Nephron (organoid): ENCODE measurements at regions not wholly inside any gene's neighbourhood (a gene's known extent, or its start where the extent isn't known, plus 50 kb on each side); places are given as distances from the start of the nearest gene placed in this dataset.

ENCODE experiments used
- H3K27ac Mint-ChIP-seq, 3 experiments: 2 replicates each; pipeline ENCODE4 v1.8.0; 2020; ENCODE audit warnings: mixed read lengths in 3 of 3, mild to moderate bottlenecking in 2 of 3, moderate library complexity in 1 of 3
- H3K27me3 Mint-ChIP-seq: 2 replicates; pipeline ENCODE4 v1.8.0; 2021; ENCODE audit warnings: low read depth, mild to moderate bottlenecking, moderate library complexity, mixed read lengths
- H3K36me3 Mint-ChIP-seq: 2 replicates; pipeline ENCODE4 v1.8.0; 2020; ENCODE audit warnings: low read depth, mixed read lengths
- H3K4me1 Mint-ChIP-seq: 2 replicates; pipeline ENCODE4 v1.8.0; 2020; ENCODE audit warnings: mixed read lengths
- H3K4me3 Mint-ChIP-seq, 3 experiments: 2 replicates each; pipeline ENCODE4 v1.8.0; 2020; ENCODE audit warnings: mild to moderate bottlenecking in 3 of 3, mixed read lengths in 3 of 3, moderate library complexity in 2 of 3
- H3K9me3 Mint-ChIP-seq: 2 replicates; pipeline ENCODE4 v1.8.0; 2020; ENCODE audit warnings: mixed read lengths
- CTCF ChIP-seq, 3 experiments: fragments of 200-600 bp; sonication (generic); IDR thresholded peaks; one replicate each; pipeline ENCODE4 v1.5.0; 2021; ENCODE audit warnings: antibody characterized with exemption in 3 of 3; ENCODE audit not compliant: unreplicated experiment in 3 of 3

GRCh38 chr14:87067061-87067460, 925.9 kb downstream of the GALC start:
- peak overlapping the region; percentile 23 to 57 (median 26) for H3K27ac Mint-ChIP-seq
- H3K27me3 Mint-ChIP-seq: no peaks in the 10 kb centered on the region
- no peaks in the 10 kb centered on the region for H3K36me3 Mint-ChIP-seq
- H3K4me3 Mint-ChIP-seq: no peak overlapping the region
- no peak for TF ChIP-seq CTCF (IDR thresholded peaks at IDR 0.05; ENCODE audit: unreplicated experiment in 3 of 3)
- no peaks in the 10 kb centered on the region for H3K9me3 Mint-ChIP-seq
- peaks cover 18% of the 10 kb centered on the region for H3K4me1 Mint-ChIP-seq

- Mint-ChIP-seq H3K27ac (peak overlapping the region; percentile 23 to 57 (median 26)), H3K4me3 (no peak overlapping the region), H3K4me1 (peaks cover 18% of the 10 kb centered on the region), H3K27me3 (no peaks in the 10 kb centered on the region), H3K9me3 (no peaks in the 10 kb centered on the region), H3K36me3 (no peaks in the 10 kb centered on the region)
- peak; percentile 38 to 54 (median 43) for TF ChIP-seq CTCF (IDR thresholded peaks at IDR 0.05; ENCODE audit: unreplicated experiment in 3 of 3)
These were observed 926.7 kb downstream of the GALC start for GRCh38 chr14:87066221-87066817.

GRCh38 chr14:87065366-87065765, 927.6 kb downstream of the GALC start:
- Mint-ChIP-seq H3K36me3 (no peaks in the 10 kb centered on the region), H3K27me3 (no peaks in the 10 kb centered on the region), H3K4me3 (no peak overlapping the region), H3K4me1 (peaks cover 18% of the 10 kb centered on the region), H3K9me3 (no peaks in the 10 kb centered on the region), H3K27ac (peak overlapping the region in 1 of 3 experiments; percentile 26)
- TF ChIP-seq CTCF (IDR thresholded peaks at IDR 0.05; ENCODE audit: unreplicated experiment in 3 of 3): no peak

- Mint-ChIP-seq H3K27me3 (peaks cover 2% of the 10 kb centered on the region), H3K27ac (peak overlapping the region; percentile 18 to 88 (median 86)), H3K4me1 (peaks cover 18% of the 10 kb centered on the region), H3K4me3 (no peak overlapping the region), H3K9me3 (no peaks in the 10 kb centered on the region), H3K36me3 (no peaks in the 10 kb centered on the region)
- no peak for TF ChIP-seq CTCF (IDR thresholded peaks at IDR 0.05; ENCODE audit: unreplicated experiment in 3 of 3)
These were observed 929.8 kb downstream of the GALC start for GRCh38 chr14:87063181-87063580.

- H3K9me3 Mint-ChIP-seq: no peaks in the 10 kb centered on the region
- peaks cover 11% of the 10 kb centered on the region for H3K4me1 Mint-ChIP-seq
- no peaks in the 10 kb centered on the region for H3K36me3 Mint-ChIP-seq
- H3K27me3 Mint-ChIP-seq: peaks cover 3% of the 10 kb centered on the region
- H3K27ac Mint-ChIP-seq: no peak overlapping the region
- no peak overlapping the region for H3K4me3 Mint-ChIP-seq
- TF ChIP-seq CTCF (IDR thresholded peaks at IDR 0.05; ENCODE audit: unreplicated experiment in 3 of 3): no peak
These were observed 932.6 kb downstream of the GALC start for GRCh38 chr14:87060405-87060804.
